Peyer's patch (tissue), 4 donors: ENCODE measurements at regions not wholly inside any gene's neighbourhood (a gene's known extent, or its start where the extent isn't known, plus 50 kb on each side); places are given as distances from the start of the nearest gene placed in this dataset.

Experiments
- CTCF ChIP-seq, 6 experiments: fragments of 450-650 bp in 4 of 6; fragments of 200-600 bp in 2 of 6; sonication (generic) in 1 of 6; IDR thresholded peaks; one replicate each; pipeline ENCODE4 v1.5.1; 2017 to 2019; ENCODE audit warnings: antibody characterized with exemption in 6 of 6, mild to moderate bottlenecking in 3 of 6, moderate library complexity in 1 of 6
- POLR2A ChIP-seq, 2 donors: fragments of 450-650 bp; IDR thresholded peaks; one replicate each; pipeline ENCODE4 v1.5.1; 2017; ENCODE audit warnings: antibody characterized with exemption in 2 of 2, mild to moderate bottlenecking in 2 of 2, moderate library complexity in 2 of 2

GRCh38 chr1:73564294-73564693 is 633.7 kb downstream of the LRRIQ3 start:
- TF ChIP-seq CTCF (IDR thresholded peaks at IDR 0.05): no peak
- TF ChIP-seq POLR2A (IDR thresholded peaks at IDR 0.05): no peak
